GM21515 (cell line): ENCODE measurements at regions not wholly inside any gene's neighbourhood (a gene's known extent, or its start where the extent isn't known, plus 50 kb on each side); places are given as distances from the start of the nearest gene placed in this dataset.
"Not testable (repeated sequence)": the region's sequence is repeated elsewhere in the genome, so short reads cannot be mapped to it uniquely, and the experiment has no call there.

Source experiments
- ATAC-seq: cut with Tn5 transposase; IDR thresholded peaks from one replicate; pipeline ENCODE4 v1.9.1; 2021; ENCODE audit not compliant: unreplicated experiment

DNA sequence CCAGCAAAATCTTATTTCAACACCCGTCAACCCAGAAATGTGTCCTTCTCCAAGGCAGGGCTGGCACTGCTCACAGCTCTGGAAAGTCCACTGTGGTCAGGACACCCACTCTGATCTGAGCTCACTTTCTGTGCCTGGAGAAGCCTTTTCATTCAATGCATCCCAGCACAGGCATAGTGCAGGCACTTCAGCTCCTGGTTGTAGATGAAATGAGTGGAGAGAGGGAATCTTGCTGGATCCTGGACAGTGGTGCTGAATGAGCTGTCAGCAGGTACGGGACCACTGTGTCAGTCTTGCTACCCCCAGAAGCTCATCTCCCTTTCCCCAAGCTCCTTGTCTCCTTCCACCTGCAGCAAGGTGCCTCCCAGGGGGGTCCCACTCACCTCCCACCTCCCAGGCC lies 86.1 kb upstream of the SALL1 start:
- no peak for ATAC-seq

DNA sequence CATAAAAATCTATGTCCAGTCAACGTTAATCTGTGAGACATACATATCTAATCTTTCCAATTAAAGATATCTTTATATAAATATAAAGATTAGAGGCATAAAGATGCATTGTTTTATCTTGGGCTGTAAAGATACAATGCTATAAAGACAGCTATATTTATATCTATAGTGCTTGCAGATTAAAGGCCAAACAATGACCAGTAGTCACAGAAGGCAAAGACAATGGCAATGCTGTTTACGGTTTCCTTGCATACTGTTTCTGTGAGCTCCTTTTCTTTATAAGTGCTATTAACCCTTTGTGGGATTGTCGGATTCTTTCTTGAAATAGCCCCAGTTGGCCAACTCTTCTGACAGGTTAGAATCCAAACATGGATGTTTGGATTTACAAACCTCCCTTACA lies 85.5 kb upstream of the SALL1 start:
- ATAC-seq: no peak

DNA sequence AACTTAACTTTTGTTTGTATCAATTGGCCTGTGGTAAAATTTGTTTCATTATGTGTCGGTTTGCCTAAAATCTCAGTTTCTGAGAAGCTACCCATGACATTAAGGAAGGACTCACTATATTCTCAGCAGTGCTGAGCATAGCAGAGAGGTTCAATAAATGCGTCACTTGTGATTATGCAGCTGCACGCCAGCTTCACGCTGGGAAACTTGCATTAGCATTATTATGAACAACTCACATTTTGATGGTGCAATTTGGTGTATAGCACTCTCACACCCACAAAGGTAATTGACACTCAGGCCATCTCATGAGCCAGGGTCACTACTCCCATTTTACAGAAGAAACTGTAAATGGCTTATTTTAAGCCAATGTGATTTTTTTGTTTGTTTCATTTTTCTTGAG lies 80.6 kb upstream of the SALL1 start:
- no peak for ATAC-seq

DNA sequence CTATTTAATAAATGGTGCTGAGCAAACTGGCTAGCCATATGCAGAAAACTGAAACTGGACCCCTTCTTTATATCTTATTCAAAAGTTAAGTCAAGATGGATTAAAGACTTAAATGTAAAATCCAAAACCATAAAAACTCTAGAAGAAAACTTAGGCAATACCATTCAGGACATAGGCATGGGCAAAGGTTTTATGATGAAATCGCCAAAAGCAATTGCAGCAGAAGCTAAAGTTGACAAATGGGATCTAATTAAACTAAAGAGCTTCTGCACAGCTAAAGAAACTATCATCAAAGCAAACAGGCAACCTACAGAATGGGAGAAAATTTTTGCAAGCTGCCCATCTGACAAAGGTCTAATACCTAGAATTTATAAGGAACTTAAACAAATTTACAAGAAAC lies 79.0 kb upstream of the SALL1 start:
- ATAC-seq: not testable (repeated sequence)

DNA sequence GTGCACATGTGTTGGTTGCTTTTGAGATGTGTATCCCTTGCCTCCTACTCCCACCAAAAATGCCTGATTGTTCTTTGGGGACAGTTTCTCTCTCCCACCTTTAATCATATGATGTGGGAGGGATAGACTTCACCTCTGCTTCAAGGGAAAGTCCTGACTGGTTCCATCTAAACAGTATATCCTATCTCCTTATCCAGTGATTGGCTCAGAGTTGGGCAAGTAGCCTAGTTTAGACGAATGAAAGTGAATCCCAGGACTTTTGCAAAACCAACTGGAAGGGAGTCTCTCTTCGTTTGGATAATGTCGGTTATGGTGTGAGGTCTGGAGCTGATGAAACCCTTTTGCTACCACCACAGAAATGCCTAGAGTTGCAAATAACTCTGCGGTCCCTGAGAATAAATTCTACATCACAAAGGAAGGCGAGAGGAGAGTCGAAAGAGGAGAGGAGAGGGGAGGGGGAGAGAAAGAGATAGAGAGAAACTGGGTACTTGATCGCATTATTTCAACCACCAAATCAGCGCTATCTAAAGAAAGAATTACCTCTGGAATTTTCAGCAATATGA lies 77.1 kb upstream of the SALL1 start:
- no peak for ATAC-seq

DNA sequence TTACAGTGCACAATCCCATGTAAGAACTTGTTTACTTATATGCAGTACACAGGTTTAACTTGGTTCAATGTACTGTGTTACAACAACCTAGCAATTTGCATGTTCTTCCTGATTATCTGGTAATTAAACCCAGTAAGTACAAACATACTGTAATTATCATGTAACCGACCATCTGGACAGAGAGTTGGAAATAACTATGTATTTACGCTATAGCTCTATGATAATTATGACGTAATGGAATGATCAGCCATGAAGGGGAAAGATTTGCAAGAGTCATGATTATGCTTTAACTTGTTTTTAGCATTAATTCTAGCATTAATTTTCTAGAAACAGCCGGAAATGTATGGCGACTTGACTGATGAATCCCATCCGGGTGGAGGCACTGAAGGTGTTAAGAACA lies 74.8 kb upstream of the SALL1 start:
- no peak for ATAC-seq

DNA sequence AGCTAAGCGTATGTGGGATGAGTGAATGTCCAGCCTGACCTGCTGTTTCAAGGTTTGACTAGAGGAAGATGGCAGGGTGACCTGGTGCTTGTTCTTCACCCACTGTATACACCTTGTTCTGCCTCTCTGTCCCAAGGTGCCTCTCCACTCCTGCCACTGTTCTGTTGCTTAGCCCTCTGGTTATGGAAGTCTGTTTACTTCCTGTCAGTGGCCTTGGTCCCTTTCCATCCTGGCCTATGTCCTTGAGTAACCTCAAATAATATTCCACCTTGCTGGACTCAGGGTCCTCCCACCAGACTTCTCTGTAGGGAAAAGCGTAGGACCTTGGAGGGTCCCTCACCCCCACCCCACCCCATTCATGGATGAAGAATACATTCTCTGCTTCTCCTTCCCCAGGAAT lies 73.2 kb upstream of the SALL1 start:
- no peak for ATAC-seq

DNA sequence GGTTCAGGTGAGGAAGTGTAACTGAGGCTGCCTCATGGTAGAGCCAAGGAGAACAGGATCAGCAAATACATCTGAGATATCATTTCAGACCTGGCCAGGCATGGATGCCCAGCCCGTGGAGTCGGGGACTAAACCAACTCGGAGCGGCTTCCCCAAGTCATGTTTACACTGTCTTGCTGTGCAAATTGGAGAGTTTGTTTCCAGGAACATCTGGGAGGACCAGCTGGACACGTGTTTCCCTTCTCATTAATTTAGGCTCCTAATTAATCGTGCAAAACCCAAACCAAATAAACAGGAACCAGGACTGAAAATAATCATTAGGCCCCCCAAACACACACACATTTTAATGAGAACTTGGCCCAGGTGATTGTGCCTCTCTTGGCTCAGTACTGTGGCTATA lies 70.9 kb upstream of the SALL1 start:
- ATAC-seq: no peak

DNA sequence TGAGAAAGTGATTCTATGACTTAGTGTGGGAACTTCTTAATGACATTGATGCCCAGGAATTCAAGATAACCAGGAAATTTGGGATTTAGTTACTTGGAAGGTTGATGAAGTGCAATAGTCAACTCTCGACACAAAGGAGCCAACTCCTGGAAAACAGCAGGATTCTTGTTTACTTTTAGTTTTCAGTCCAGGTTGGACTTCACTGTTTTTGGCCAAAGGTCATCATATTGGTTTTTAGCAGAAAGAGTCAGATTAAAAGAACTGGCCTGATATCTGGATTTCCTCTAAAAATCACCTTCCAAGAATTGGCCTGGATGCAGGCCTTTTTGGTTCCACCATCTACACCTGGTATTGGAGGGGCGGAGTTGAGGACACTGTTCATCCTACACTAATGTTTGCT lies 60.1 kb upstream of the SALL1 start:
- no peak for ATAC-seq

DNA sequence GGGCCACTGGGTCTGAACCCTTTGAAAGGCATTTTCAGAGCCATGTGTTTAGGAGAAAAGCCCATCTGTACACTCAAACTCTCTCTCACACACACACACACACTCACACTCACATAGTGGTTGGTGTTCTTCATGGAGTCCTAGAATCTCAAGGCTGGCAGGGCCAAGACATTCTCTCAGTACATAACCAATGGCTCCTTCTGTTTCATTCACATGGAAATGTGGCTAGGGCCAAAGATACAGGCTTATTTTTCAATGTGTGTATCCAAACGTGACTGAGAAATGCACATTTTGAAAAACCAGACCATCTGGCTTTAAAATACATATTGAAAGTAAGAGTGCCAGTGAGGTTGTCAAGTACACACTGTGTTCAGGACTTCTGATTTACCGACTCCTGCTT lies 59.0 kb upstream of the SALL1 start:
- ATAC-seq: no peak

DNA sequence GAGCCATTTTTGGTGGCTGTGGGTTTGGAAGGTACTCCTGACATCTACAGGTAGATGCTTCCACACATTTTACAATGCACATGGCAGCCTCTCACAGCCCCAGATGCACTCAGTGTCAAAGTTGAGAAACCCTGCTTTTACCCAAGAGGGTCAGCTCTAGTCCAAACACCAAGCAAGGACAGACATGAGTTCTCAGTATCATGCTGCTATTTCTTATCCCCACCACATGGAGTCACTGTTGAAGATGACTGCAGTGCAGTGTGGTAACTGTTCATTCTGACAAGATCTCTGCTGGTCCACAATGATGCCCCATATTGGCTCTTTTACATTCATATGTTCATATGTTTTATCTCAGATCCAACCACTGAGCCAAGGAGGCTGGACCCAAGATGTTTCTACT lies 50.5 kb upstream of the SALL1 start:
- ATAC-seq: no peak
